HG03135 (cell line): ENCODE measurements at regions not wholly inside any gene's neighbourhood (a gene's known extent, or its start where the extent isn't known, plus 50 kb on each side); places are given as distances from the start of the nearest gene placed in this dataset.

ENCODE experiments used
- ATAC-seq: cut with Tn5 transposase; IDR thresholded peaks from one replicate; pipeline ENCODE4 v1.9.1; 2021; ENCODE audit warnings: mild to moderate bottlenecking, moderate library complexity; ENCODE audit not compliant: unreplicated experiment

- no peak for ATAC-seq
Measured at GRCh38 chr3:189455009-189455408, 176.2 kb upstream of the TP63 start.

- no peak for ATAC-seq
Measured at GRCh38 chr3:189455641-189456417, 175.4 kb upstream of the TP63 start.

GRCh38 chr3:189457201-189457607, 174.0 kb upstream of the TP63 start:
- ATAC-seq: no peak

- ATAC-seq: no peak
Measured at GRCh38 chr3:189457631-189458412, 173.4 kb upstream of the TP63 start.

GRCh38 chr3:189458528-189458927, 172.7 kb upstream of the TP63 start:
- no peak for ATAC-seq

GRCh38 chr3:189459231-189459630, 172.0 kb upstream of the TP63 start:
- ATAC-seq: no peak

- no peak for ATAC-seq
Measured at GRCh38 chr3:189460511-189460910, 170.7 kb upstream of the TP63 start.

GRCh38 chr3:189464799-189465198, 166.4 kb upstream of the TP63 start:
- no peak for ATAC-seq

- ATAC-seq: no peak
Measured at GRCh38 chr3:189466004-189466403, 165.2 kb upstream of the TP63 start.

GRCh38 chr3:189467451-189467850, 163.7 kb upstream of the TP63 start:
- no peak for ATAC-seq

- ATAC-seq: no peak
Measured at GRCh38 chr3:189474944-189475343, 156.2 kb upstream of the TP63 start.

- no peak for ATAC-seq
Measured at GRCh38 chr3:189477614-189478013, 153.6 kb upstream of the TP63 start.

GRCh38 chr3:189486556-189486955, 144.6 kb upstream of the TP63 start:
- no peak for ATAC-seq

- ATAC-seq: no peak
Measured at GRCh38 chr3:189488241-189488767, 142.9 kb upstream of the TP63 start.

- no peak for ATAC-seq
Measured at GRCh38 chr3:189490337-189490736, 140.9 kb upstream of the TP63 start.

- ATAC-seq: no peak
Measured at GRCh38 chr3:189490749-189491148, 140.4 kb upstream of the TP63 start.

GRCh38 chr3:189491831-189492230, 139.4 kb upstream of the TP63 start:
- ATAC-seq: no peak

GRCh38 chr3:189493271-189493670, 137.9 kb upstream of the TP63 start:
- no peak for ATAC-seq

GRCh38 chr3:189494632-189495031, 136.6 kb upstream of the TP63 start:
- no peak for ATAC-seq

- ATAC-seq: no peak
Measured at GRCh38 chr3:189496375-189497138, 134.6 kb upstream of the TP63 start.

- ATAC-seq: no peak
Measured at GRCh38 chr3:189498995-189499704, 132.0 kb upstream of the TP63 start.
